ENCODE measurements at regions not wholly inside any gene's neighbourhood (a gene's known extent, or its start where the extent isn't known, plus 50 kb on each side); places are given as distances from the start of the nearest gene placed in this dataset.

DNA sequence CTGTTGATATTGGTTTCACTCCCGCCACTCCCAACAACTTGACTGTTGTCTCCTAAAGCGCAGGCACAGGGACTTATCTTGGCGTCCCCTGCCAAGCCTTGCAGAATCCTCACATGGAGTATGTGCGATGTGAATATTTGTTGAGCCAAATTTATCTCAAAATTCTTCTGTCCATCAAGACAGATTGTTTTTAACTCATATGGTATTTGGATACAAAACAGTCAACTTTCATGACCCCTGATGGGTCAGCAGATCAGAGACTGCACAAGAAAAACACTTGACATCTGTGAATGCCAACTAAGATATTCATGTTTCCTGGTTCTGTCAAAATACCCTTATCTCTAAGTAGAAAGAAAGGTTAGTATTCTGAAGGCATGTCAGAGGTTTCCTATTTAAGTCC is 221.7 kb upstream of the BLID start:
- TF ChIP-seq, protein P1, sequence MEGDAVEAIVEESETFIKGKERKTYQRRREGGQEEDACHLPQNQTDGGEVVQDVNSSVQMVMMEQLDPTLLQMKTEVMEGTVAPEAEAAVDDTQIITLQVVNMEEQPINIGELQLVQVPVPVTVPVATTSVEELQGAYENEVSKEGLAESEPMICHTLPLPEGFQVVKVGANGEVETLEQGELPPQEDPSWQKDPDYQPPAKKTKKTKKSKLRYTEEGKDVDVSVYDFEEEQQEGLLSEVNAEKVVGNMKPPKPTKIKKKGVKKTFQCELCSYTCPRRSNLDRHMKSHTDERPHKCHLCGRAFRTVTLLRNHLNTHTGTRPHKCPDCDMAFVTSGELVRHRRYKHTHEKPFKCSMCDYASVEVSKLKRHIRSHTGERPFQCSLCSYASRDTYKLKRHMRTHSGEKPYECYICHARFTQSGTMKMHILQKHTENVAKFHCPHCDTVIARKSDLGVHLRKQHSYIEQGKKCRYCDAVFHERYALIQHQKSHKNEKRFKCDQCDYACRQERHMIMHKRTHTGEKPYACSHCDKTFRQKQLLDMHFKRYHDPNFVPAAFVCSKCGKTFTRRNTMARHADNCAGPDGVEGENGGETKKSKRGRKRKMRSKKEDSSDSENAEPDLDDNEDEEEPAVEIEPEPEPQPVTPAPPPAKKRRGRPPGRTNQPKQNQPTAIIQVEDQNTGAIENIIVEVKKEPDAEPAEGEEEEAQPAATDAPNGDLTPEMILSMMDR (IDR thresholded peaks at IDR 0.05) = no peak
- no peak for TF ChIP-seq EP300 (IDR thresholded peaks at IDR 0.05)
- no peak for TF ChIP-seq POLR2A (IDR thresholded peaks at IDR 0.05)
- WGBS, 2 donors = 53 to 56% methylated on average over 4 of the region's 4 CpGs
- peaks cover 0 to 40% (median 0%) of the 10 kb centered on the region in 4 donors for H3K4me1 ChIP-seq
- H3K27me3 ChIP-seq = no peaks in the 10 kb centered on the region
- no peaks in the 10 kb centered on the region for H3K9me3 ChIP-seq
- H3K27ac ChIP-seq = peak overlapping the region in 1 of 4 donors; percentile 36
- DNase-seq (ENCODE audit: low spot score in 2 of 2) = no peak
- H3K36me3 ChIP-seq = no peaks in the 10 kb centered on the region
- no peak overlapping the region for H3K4me3 ChIP-seq

DNA sequence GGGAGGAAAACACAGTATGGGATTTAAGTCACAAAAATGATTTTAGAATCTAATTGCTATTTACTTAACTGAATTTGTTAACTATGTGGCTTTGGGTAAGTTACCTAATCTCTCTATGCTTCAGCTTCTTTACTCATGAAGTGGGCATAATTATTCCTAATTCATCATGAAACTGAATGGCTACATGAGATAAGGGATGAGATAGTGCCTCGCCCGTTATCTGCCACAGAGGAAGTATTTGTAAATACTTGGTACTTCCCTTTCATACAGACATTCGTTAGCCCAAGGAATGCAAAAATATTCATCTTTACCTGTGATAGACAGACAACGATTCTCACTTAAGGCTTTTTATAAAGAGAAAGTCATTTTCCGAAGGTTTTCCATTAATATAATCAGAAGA is 221.2 kb upstream of the BLID start:
- Histone ChIP-seq H3K4me1 (peaks cover 0 to 35% (median 0%) of the 10 kb centered on the region in 4 donors), H3K27ac (peak overlapping the region in 1 of 4 donors; percentile 36), H3K4me3 (no peak overlapping the region), H3K36me3 (no peaks in the 10 kb centered on the region), H3K27me3 (no peaks in the 10 kb centered on the region), H3K9me3 (no peaks in the 10 kb centered on the region)
- DNase-seq (ENCODE audit: low spot score in 2 of 2) = no peak
- WGBS, 2 donors = 69 to 73% methylated on average over 5 of the region's 5 CpGs
- TF ChIP-seq, protein P1 (IDR thresholded peaks at IDR 0.05) = no peak
- TF ChIP-seq POLR2A (IDR thresholded peaks at IDR 0.05) (no peak), EP300 (IDR thresholded peaks at IDR 0.05) (no peak)

DNA sequence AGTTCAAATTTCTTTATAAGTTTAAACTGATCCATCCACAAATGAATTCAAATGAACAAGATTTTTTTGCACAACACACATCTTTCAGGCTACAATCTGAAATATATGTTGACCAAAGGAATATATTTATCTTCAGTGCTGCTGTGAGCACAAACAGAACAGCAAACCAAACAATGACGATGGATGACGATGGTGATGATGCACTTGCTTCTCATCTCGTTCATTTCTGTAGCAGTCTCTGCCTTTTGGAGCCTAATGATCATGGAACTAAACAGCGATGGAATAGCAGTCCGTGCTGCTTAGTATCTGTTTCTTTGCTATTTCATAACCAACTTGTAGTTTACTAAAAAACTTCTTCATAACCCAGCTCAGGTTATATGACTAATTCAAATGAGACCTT is 220.7 kb upstream of the BLID start:
- no peak overlapping the region for H3K27ac ChIP-seq
- H3K4me3 ChIP-seq = no peak overlapping the region
- H3K36me3 ChIP-seq = no peaks in the 10 kb centered on the region
- no peak for TF ChIP-seq POLR2A (IDR thresholded peaks at IDR 0.05)
- TF ChIP-seq EP300 (IDR thresholded peaks at IDR 0.05) = no peak
- TF ChIP-seq, protein P1 (IDR thresholded peaks at IDR 0.05) = no peak
- H3K4me1 ChIP-seq = peaks cover 0 to 30% (median 0%) of the 10 kb centered on the region in 4 donors
- WGBS, 2 donors = 90 to 93% methylated on average over 5 of the region's 5 CpGs
- H3K9me3 ChIP-seq = no peaks in the 10 kb centered on the region
- H3K27me3 ChIP-seq = no peaks in the 10 kb centered on the region
- DNase-seq (ENCODE audit: low spot score in 2 of 2) = no peak

DNA sequence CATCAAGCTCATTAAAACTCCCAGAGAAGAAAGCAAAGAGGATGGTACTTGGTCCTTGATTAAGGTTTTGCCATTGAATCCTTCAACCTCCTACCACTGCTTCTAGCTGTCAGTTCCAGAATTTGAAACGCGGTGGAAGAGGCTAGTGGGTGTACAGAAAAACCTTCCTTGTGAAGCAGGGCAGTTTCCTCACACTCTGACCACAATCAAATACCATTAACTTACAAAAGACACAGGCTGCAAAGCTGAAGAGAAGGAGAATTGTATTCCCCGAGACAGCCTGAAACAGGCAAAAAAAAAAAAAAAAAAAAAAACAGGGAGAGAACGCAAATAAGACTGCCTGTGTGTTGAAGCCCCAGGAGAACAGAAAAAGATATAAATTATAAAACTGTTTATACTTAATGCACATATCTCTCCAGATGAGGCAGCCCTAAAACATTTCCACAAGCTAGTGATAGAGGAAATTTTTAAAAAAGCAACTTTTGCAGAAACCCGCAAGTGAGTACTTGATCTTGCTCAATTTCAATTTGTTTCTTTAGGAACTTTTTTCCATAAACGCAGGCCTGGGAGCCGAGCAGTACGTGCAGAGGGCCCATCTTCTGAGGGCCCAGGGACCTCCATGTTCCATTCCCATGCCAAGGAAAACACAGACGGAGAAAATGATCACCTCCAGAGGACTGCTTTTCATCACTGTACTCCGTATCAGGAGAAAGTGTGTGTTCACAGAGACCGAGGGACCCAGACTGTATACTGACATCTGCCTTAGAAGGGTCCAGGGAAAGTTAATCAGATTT is 218.7 kb upstream of the BLID start:
- Histone ChIP-seq H3K36me3 (no peaks in the 10 kb centered on the region), H3K27ac (peak overlapping the region in 2 of 4 donors; percentile 61 to 63), H3K4me3 (peak overlapping the region in 1 of 4 donors; percentile 11), H3K9me3 (no peaks in the 10 kb centered on the region), H3K27me3 (no peaks in the 10 kb centered on the region), H3K4me1 (peaks cover 0 to 18% (median 0%) of the 10 kb centered on the region in 4 donors)
- no peak for DNase-seq (ENCODE audit: low spot score in 2 of 2)
- TF ChIP-seq, protein P1 (IDR thresholded peaks at IDR 0.05) = no peak
- TF ChIP-seq POLR2A (IDR thresholded peaks at IDR 0.05) (no peak), EP300 (IDR thresholded peaks at IDR 0.05) (no peak)
- 48 to 52% methylated on average over 11 of the region's 11 CpGs for WGBS, 2 donors

DNA sequence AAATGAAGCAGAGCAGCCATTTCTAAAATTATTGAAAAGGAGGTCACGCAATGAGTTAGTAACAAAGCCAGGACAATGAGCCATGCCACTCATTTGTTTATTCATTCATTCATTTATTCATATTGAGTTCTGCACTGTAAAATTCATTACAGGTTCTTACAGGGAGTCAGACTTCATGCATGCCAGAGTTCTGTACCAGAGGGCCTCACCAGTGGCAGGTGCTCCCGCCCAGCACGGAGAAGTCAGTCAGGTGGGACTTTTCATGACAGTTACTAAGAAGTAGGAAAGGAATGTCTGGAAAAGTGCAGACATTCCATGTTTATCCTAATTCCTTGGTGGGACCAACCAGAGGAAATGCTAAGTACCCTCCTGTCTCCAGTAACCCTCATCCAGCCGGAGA is 217.5 kb upstream of the BLID start:
- no peak for DNase-seq (ENCODE audit: low spot score in 2 of 2)
- Histone ChIP-seq H3K9me3 (no peaks in the 10 kb centered on the region), H3K36me3 (no peaks in the 10 kb centered on the region), H3K4me3 (no peak overlapping the region), H3K27me3 (no peaks in the 10 kb centered on the region), H3K27ac (no peak overlapping the region), H3K4me1 (peaks cover 0 to 18% (median 0%) of the 10 kb centered on the region in 4 donors)
- WGBS, 2 donors = 95% methylated on average over 4 of the region's 4 CpGs
- TF ChIP-seq EP300 (IDR thresholded peaks at IDR 0.05) = no peak
- no peak for TF ChIP-seq POLR2A (IDR thresholded peaks at IDR 0.05)
- TF ChIP-seq, protein P1 (IDR thresholded peaks at IDR 0.05) = no peak

All from tibial nerve (tissue), 4 donors.